GM12878 (cell line): ENCODE measurements at regions not wholly inside any gene's neighbourhood (a gene's known extent, or its start where the extent isn't known, plus 50 kb on each side); places are given as distances from the start of the nearest gene placed in this dataset.

Source experiments
- ATAC-seq: fragments of 200-7000 bp; cut with Tn5 transposase; 3 replicates; pipeline ENCODE4 v1.9.1; 2020; ENCODE audit warnings: mild to moderate bottlenecking, moderate library complexity
- BruUV-seq: library from RNA; stranded (reverse); fragments of 400-500 nt; replicated peaks from 2 replicates; lab custom pipeline; 2021; lab: Mats Ljungman, UMichigan
- CTCF ChIA-PET: fragments of 300-600 bp; sonication (Branson Sonifier 250); formaldehyde crosslinking; extraction: SDS; loops from one replicate; lab custom pipeline; 2021; ENCODE audit warnings: inconsistent platforms; lab: Yijun Ruan, JAX
- POLR2A ChIA-PET: fragments of 350-600 bp; formaldehyde crosslinking; extraction: SDS; loops from one replicate; lab custom pipeline; 2021; ENCODE audit warnings: inconsistent platforms; lab: Charles Lee
- RAD21 ChIA-PET: fragments of 300-600 bp; sonication (Branson Sonifier 250); formaldehyde crosslinking; loops from one replicate; lab custom pipeline; 2023; ENCODE audit warnings: antibody characterized with exemption; ENCODE audit not compliant: unreplicated experiment; lab: Charles Lee
- SMC1A ChIA-PET: fragments of 300-600 bp; sonication (Branson Sonifier 250); formaldehyde crosslinking; loops from one replicate; lab custom pipeline; 2023; ENCODE audit not compliant: unreplicated experiment, uncharacterized antibody; lab: Charles Lee
- DNase-seq: peaks from one replicate; pipeline ENCODE4 v3.0.0-alpha.2; 2011; ENCODE audit warnings: low read depth, low spot score
- FAIRE-seq: peaks from 3 replicates; lab custom pipeline; 2011; peaks lifted over from hg19 to GRCh38; lab: Jason Lieb, UNC
- H2AFZ ChIP-seq: 2 replicates; pipeline ENCODE4 v1.6.0; 2011; ENCODE audit warnings: low read depth, low read length, control low read depth; ENCODE audit not compliant: control insufficient read depth
- H3K27ac ChIP-seq: 2 replicates; pipeline ENCODE4 v1.5.1; 2011; ENCODE audit warnings: control low read depth; ENCODE audit not compliant: control insufficient read depth, insufficient read depth
- H3K27me3 ChIP-seq, 2 experiments: replicated peaks in 1 of 2; 2 replicates each; pipeline versions ENCODE4 v1.6.0 to v1.6.1; 2011; ENCODE audit warnings: low read length in 1 of 2; ENCODE audit not compliant: control insufficient read depth in 2 of 2, insufficient read depth in 2 of 2
- H3K36me3 ChIP-seq, 2 experiments: 2 replicates each; pipeline ENCODE4 v1.5.1; 2011; ENCODE audit warnings: low read length in 1 of 2; ENCODE audit not compliant: control insufficient read depth in 2 of 2, insufficient read depth in 2 of 2
- H3K4me1 ChIP-seq: 2 replicates; pipeline ENCODE4 v1.6.1; 2011; ENCODE audit warnings: mild to moderate bottlenecking, low read length, moderate library complexity, mixed read lengths; ENCODE audit not compliant: control insufficient read depth, insufficient read depth
- H3K4me2 ChIP-seq: 2 replicates; pipeline ENCODE4 v1.6.0; 2011; ENCODE audit warnings: control low read depth; ENCODE audit not compliant: control insufficient read depth, insufficient read depth
- H3K4me3 ChIP-seq: fragments of 200-600 bp; sonication (generic); 2 replicates; pipeline ENCODE4 v1.5.1; 2016
- H3K79me2 ChIP-seq: 2 replicates; pipeline ENCODE4 v1.6.0; 2011; ENCODE audit warnings: low read length; ENCODE audit not compliant: control insufficient read depth, insufficient read depth
- H3K9ac ChIP-seq: 2 replicates; pipeline ENCODE4 v1.8.0; 2011; ENCODE audit warnings: low read length, control low read depth, mixed read lengths; ENCODE audit not compliant: control insufficient read depth, insufficient read depth
- H3K9me3 ChIP-seq: replicated peaks from 3 replicates; pipeline ENCODE4 v1.5.1; 2011; ENCODE audit warnings: mild to moderate bottlenecking, low read length; ENCODE audit not compliant: control insufficient read depth, insufficient read depth
- H4K20me1 ChIP-seq: 2 replicates; pipeline ENCODE4 v1.6.0; 2011; ENCODE audit not compliant: control insufficient read depth, insufficient read depth
- ATF3 ChIP-seq: IDR thresholded peaks from 2 replicates; pipeline ENCODE4 v1.6.1; 2011; ENCODE audit warnings: low read depth, mild to moderate bottlenecking, low read length, moderate library complexity, borderline replicate concordance; ENCODE audit errors: extremely low read depth
- CEBPZ ChIP-seq: fragments of 150-350 bp; IDR thresholded peaks from 2 replicates; pipeline ENCODE4 v1.6.1; 2016; ENCODE audit warnings: low read depth, low read length
- CHD4 ChIP-seq: fragments of 200-600 bp; sonication (generic); IDR thresholded peaks from 2 replicates; pipeline ENCODE4 v1.6.1; 2016; ENCODE audit warnings: mild to moderate bottlenecking
- ETV6 ChIP-seq, 2 experiments: fragments of 450-650 bp in 1 of 2; IDR thresholded peaks in 1 of 2; conservative IDR thresholded peaks in 1 of 2; 2 replicates each; pipeline ENCODE4 v1.6.1; 2014; ENCODE audit warnings: antibody characterized with exemption in 1 of 2, borderline replicate concordance in 1 of 2, low read depth in 1 of 2, mild to moderate bottlenecking in 1 of 2, moderate library complexity in 1 of 2
- EZH2 ChIP-seq: IDR thresholded peaks from 2 replicates; pipeline ENCODE4 v1.6.1; 2012; ENCODE audit warnings: low read depth, mild to moderate bottlenecking, control low read depth, inconsistent platforms, low read length, borderline replicate concordance; ENCODE audit not compliant: control insufficient read depth
- HDAC6 ChIP-seq: fragments of 200-600 bp; sonication (generic); IDR thresholded peaks from one replicate; pipeline ENCODE4 v1.8.0; 2017; ENCODE audit warnings: antibody characterized with exemption; ENCODE audit not compliant: unreplicated experiment
- KLF5 ChIP-seq: fragments of 450-650 bp; IDR thresholded peaks from 2 replicates; pipeline ENCODE4 v1.6.1; 2014; ENCODE audit warnings: mild to moderate bottlenecking; ENCODE audit not compliant: partially characterized antibody
- LARP7 ChIP-seq: fragments of 450-650 bp; IDR thresholded peaks from 2 replicates; pipeline ENCODE4 v1.6.1; 2017; ENCODE audit warnings: mild to moderate bottlenecking
- MLLT1 ChIP-seq: fragments of 450-650 bp; IDR thresholded peaks from 2 replicates; pipeline ENCODE4 v1.6.1; 2016; ENCODE audit warnings: mild to moderate bottlenecking
- MTA3 ChIP-seq: IDR thresholded peaks from 2 replicates; pipeline ENCODE4 v1.6.1; 2012; ENCODE audit warnings: low read length, inconsistent platforms, borderline replicate concordance
- MYC ChIP-seq: IDR thresholded peaks from 2 replicates; pipeline ENCODE4 v1.6.1; 2011; ENCODE audit warnings: mild to moderate bottlenecking, low read length, moderate library complexity, inconsistent platforms; ENCODE audit not compliant: insufficient read depth, insufficient replicate concordance, insufficient read length, severe bottlenecking
- NFIC ChIP-seq: IDR thresholded peaks from 2 replicates; pipeline ENCODE4 v1.6.1; 2012; ENCODE audit warnings: low read depth, mild to moderate bottlenecking, inconsistent platforms, low read length, moderate library complexity
- SIN3A ChIP-seq: IDR thresholded peaks from 2 replicates; pipeline ENCODE4 v1.6.1; 2012; ENCODE audit warnings: low read depth, low read length, improper control_type of control experiment
- SPI1 ChIP-seq: IDR thresholded peaks from 2 replicates; pipeline ENCODE4 v1.6.1; 2011; ENCODE audit warnings: low read depth, mild to moderate bottlenecking, low read length, moderate library complexity, borderline replicate concordance; ENCODE audit not compliant: insufficient read depth
- SREBF2 ChIP-seq: IDR thresholded peaks from 2 replicates; pipeline ENCODE4 v1.6.1; 2012; ENCODE audit warnings: mild to moderate bottlenecking, low read length
- SRF ChIP-seq, 2 experiments: IDR thresholded peaks; 2 replicates each; pipeline ENCODE4 v1.6.1; 2011; ENCODE audit warnings: low read depth in 2 of 2, low read length in 2 of 2, mild to moderate bottlenecking in 1 of 2, moderate library complexity in 1 of 2
- TCF12 ChIP-seq: IDR thresholded peaks from 2 replicates; pipeline ENCODE4 v1.6.1; 2011; ENCODE audit warnings: low read depth, mild to moderate bottlenecking, low read length
- TCF7 ChIP-seq: IDR thresholded peaks from 2 replicates; pipeline ENCODE4 v1.6.1; 2014; ENCODE audit warnings: antibody characterized with exemption, borderline replicate concordance
- WGBS: methylation state at CpG from one replicate; pipeline ENCODE4 v1.1.6; 2016; ENCODE audit warnings: low lambda C conversion rate; ENCODE audit not compliant: insufficient replicate concordance, insufficient coverage; ENCODE audit errors: missing lambda C conversion rate; 5-methylcytosine and 5-hydroxymethylcytosine counted together
- in situ Hi-C: fragments of 300-500 bp; cut with MboI; formaldehyde crosslinking; loops from 9 replicates; pipeline ENCODE4 v1.14.3; 2018; ENCODE audit warnings: mixed read lengths
- intact Hi-C: fragments of 100-400 bp; cut with micrococcal nuclease; formaldehyde crosslinking; loops from one replicate; pipeline ENCODE4 v1.14.2; 2022; ENCODE audit not compliant: unreplicated experiment

- ChIA-PET RAD21 (no interaction called here), POLR2A (interaction anchor here (0.6 kb wide), 1 partner anchor 552 kb away, joined by 6 read pairs; no protein-coding TSS in a partner anchor), SMC1A (no interaction called here), CTCF (no interaction called here)
- in situ Hi-C loops (no loop called here), intact Hi-C loops (no loop called here)
- Histone ChIP-seq H3K27me3 (no peaks in the 10 kb centered on the region; a peak in 1 of 4 replicates), H3K9ac (no peak overlapping the region), H2AFZ (no peak overlapping the region), H3K9me3 (no peaks in the 10 kb centered on the region), H3K4me2 (no peak overlapping the region), H3K4me3 (no peak overlapping the region), H3K4me1 (no peaks in the 10 kb centered on the region), H3K36me3 (no peaks in the 10 kb centered on the region), H4K20me1 (no peaks in the 10 kb centered on the region), H3K79me2 (no peaks in the 10 kb centered on the region), H3K27ac (no peak overlapping the region)
- TF ChIP-seq KLF5 (no peak), SIN3A (no peak), SREBF2 (no peak), CEBPZ (no peak), CHD4 (no peak), EZH2 (no peak), ETV6 (conservative IDR thresholded peaks at IDR 0.05 in 1 of 2, IDR thresholded peaks at IDR 0.05 in 1 of 2; ENCODE audit: borderline replicate concordance in 1 of 2, low read depth in 1 of 2) (no peak), ATF3 (no peak), MLLT1 (no peak), NFIC (no peak), MYC (no peak), SPI1 (no peak), LARP7 (no peak), HDAC6 (no peak), SRF (IDR thresholded peaks at IDR 0.05; ENCODE audit: low read depth in 2 of 2, low read length in 2 of 2) (no peak), TCF12 (no peak), MTA3 (no peak), TCF7 (no peak)
- WGBS, result 43% methylated on average over 5 of the region's 10 CpGs
- ATAC-seq (peak; percentile 75), DNase-seq (no peak), FAIRE-seq (no peak)
- BruUV-seq, result no TSS peak
Measured at GRCh38 chr5:121108725-121109124, 644.6 kb downstream of the PRR16 start.
